Calu3 (cell line): ENCODE measurements at regions not wholly inside any gene's neighbourhood (a gene's known extent, or its start where the extent isn't known, plus 50 kb on each side); places are given as distances from the start of the nearest gene placed in this dataset.

Experiments
- BruUV-seq: library from RNA; stranded (reverse); fragments of 400-500 nt; replicated peaks from 2 replicates; lab custom pipeline; 2021; lab: Mats Ljungman, UMichigan
- CTCF ChIA-PET: fragments of 300-600 bp; sonication (Branson Sonifier 250); formaldehyde crosslinking; loops from one replicate; lab custom pipeline; 2022; ENCODE audit warnings: antibody characterized with exemption; lab: Charles Lee
- DNase-seq: peaks from one replicate; pipeline ENCODE4 v3.0.0; 2022
- H3K27ac Mint-ChIP-seq: one replicate; pipeline ENCODE4 v1.8.0; 2022; ENCODE audit warnings: mixed read lengths; ENCODE audit not compliant: unreplicated experiment
- H3K27me3 Mint-ChIP-seq: one replicate; pipeline ENCODE4 v1.8.0; 2022; ENCODE audit warnings: mixed read lengths; ENCODE audit not compliant: unreplicated experiment
- H3K36me3 Mint-ChIP-seq: one replicate; pipeline ENCODE4 v1.8.0; 2022; ENCODE audit warnings: mild to moderate bottlenecking, moderate library complexity, mixed read lengths; ENCODE audit not compliant: insufficient read depth, unreplicated experiment
- H3K4me1 Mint-ChIP-seq: one replicate; pipeline ENCODE4 v1.8.0; 2022; ENCODE audit warnings: mild to moderate bottlenecking, low read depth, mixed read lengths; ENCODE audit not compliant: unreplicated experiment
- H3K4me3 Mint-ChIP-seq: one replicate; pipeline ENCODE4 v1.8.0; 2022; ENCODE audit warnings: mild to moderate bottlenecking, low read depth, moderate library complexity, mixed read lengths; ENCODE audit not compliant: unreplicated experiment
- H3K9me3 Mint-ChIP-seq: one replicate; pipeline ENCODE4 v1.8.0; 2022; ENCODE audit warnings: low read depth, mixed read lengths; ENCODE audit not compliant: unreplicated experiment
- CTCF ChIP-seq: fragments of 200-600 bp; IDR thresholded peaks from one replicate; pipeline ENCODE4 v1.8.0; 2022; ENCODE audit warnings: antibody characterized with exemption; ENCODE audit not compliant: unreplicated experiment
- intact Hi-C: fragments of 100-400 bp; cut with micrococcal nuclease; formaldehyde crosslinking; loops from one replicate; pipeline ENCODE4 v1.10.0; 2022; ENCODE audit not compliant: unreplicated experiment

GRCh38 chr6:62714112-62714511, 428.1 kb upstream of the KHDRBS2 start:
- intact Hi-C loops = no loop called here
- no peaks in the 10 kb centered on the region for H3K4me1 Mint-ChIP-seq
- no peaks in the 10 kb centered on the region for H3K27me3 Mint-ChIP-seq
- CTCF ChIA-PET = no interaction called here
- peaks cover 2% of the 10 kb centered on the region for H3K9me3 Mint-ChIP-seq
- H3K36me3 Mint-ChIP-seq = no peaks in the 10 kb centered on the region
- no TSS peak for BruUV-seq
- TF ChIP-seq CTCF = no peak
- no peak overlapping the region for H3K4me3 Mint-ChIP-seq
- DNase-seq = no peak
- H3K27ac Mint-ChIP-seq = no peak overlapping the region

GRCh38 chr6:62711750-62712149, 425.7 kb upstream of the KHDRBS2 start:
- H3K36me3 Mint-ChIP-seq = no peaks in the 10 kb centered on the region
- intact Hi-C loops = no loop called here
- CTCF ChIA-PET = no interaction called here
- peaks cover 5% of the 10 kb centered on the region for H3K9me3 Mint-ChIP-seq
- H3K4me1 Mint-ChIP-seq = no peaks in the 10 kb centered on the region
- H3K4me3 Mint-ChIP-seq = no peak overlapping the region
- BruUV-seq = no TSS peak
- H3K27me3 Mint-ChIP-seq = no peaks in the 10 kb centered on the region
- no peak for TF ChIP-seq CTCF
- DNase-seq = no peak
- H3K27ac Mint-ChIP-seq = no peak overlapping the region

GRCh38 chr6:62707914-62708313, 421.9 kb upstream of the KHDRBS2 start:
- Mint-ChIP-seq H3K36me3 (no peaks in the 10 kb centered on the region), H3K27me3 (no peaks in the 10 kb centered on the region), H3K27ac (no peak overlapping the region), H3K4me1 (no peaks in the 10 kb centered on the region), H3K4me3 (no peak overlapping the region), H3K9me3 (peaks cover 14% of the 10 kb centered on the region)
- no peak for TF ChIP-seq CTCF
- intact Hi-C loops = no loop called here
- no peak for DNase-seq
- CTCF ChIA-PET = no interaction called here
- BruUV-seq = no TSS peak

- H3K36me3 Mint-ChIP-seq = no peaks in the 10 kb centered on the region
- intact Hi-C loops = no loop called here
- no peak overlapping the region for H3K27ac Mint-ChIP-seq
- H3K27me3 Mint-ChIP-seq = no peaks in the 10 kb centered on the region
- CTCF ChIA-PET = no interaction called here
- TF ChIP-seq CTCF = no peak
- no TSS peak for BruUV-seq
- H3K4me3 Mint-ChIP-seq = no peak overlapping the region
- peaks cover 14% of the 10 kb centered on the region for H3K9me3 Mint-ChIP-seq
- no peak for DNase-seq
- no peaks in the 10 kb centered on the region for H3K4me1 Mint-ChIP-seq
Measured at GRCh38 chr6:62707156-62707555, 421.1 kb upstream of the KHDRBS2 start.
